Vagina (tissue), 2 donors: ENCODE measurements at regions not wholly inside any gene's neighbourhood (a gene's known extent, or its start where the extent isn't known, plus 50 kb on each side); places are given as distances from the start of the nearest gene placed in this dataset.

Experiments used
- POLR2A ChIP-seq, 2 donors: fragments of 450-650 bp; IDR thresholded peaks; one replicate each; pipeline ENCODE4 v1.6.1; 2017; ENCODE audit warnings: antibody characterized with exemption in 2 of 2, mild to moderate bottlenecking in 2 of 2, moderate library complexity in 2 of 2
- POLR2AphosphoS5 ChIP-seq, 2 donors: sonication (generic); formaldehyde crosslinking; IDR thresholded peaks; one replicate each; pipeline ENCODE4 v1.9.0; 2017; ENCODE audit warnings: antibody characterized with exemption in 2 of 2, mild to moderate bottlenecking in 2 of 2, low read depth in 1 of 2; ENCODE audit not compliant: insufficient read depth in 1 of 2
- TF ChIP-seq, protein P1 (sequence below), 3 experiments: fragments of 450-650 bp in 2 of 3; fragments of 200-600 bp in 1 of 3; sonication (generic) in 1 of 3; IDR thresholded peaks; one replicate each; pipeline ENCODE4 v1.5.1; 2017 to 2019; ENCODE audit warnings: antibody characterized with exemption in 3 of 3, mild to moderate bottlenecking in 2 of 3, moderate library complexity in 2 of 3

DNA sequence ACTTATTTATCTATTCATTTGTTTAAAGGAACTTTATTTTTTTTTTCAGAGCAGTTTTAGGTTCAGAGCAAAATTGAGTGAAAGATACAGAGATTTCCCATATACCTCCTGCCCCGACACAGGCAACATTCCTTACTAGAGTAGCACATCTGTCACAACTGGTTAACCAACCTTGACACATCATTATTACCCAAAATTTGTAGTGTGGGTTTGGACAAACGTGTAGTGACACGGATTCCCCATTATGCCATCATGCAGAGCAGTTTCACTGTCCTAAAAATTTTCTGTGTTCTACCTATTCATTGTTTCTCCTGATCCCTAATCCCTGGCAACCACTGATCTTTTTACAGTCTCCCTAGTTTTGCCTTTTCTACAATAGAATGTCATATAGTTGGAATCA lies 57.3 kb upstream of the LHFPL2 start:
- TF ChIP-seq, protein P1, sequence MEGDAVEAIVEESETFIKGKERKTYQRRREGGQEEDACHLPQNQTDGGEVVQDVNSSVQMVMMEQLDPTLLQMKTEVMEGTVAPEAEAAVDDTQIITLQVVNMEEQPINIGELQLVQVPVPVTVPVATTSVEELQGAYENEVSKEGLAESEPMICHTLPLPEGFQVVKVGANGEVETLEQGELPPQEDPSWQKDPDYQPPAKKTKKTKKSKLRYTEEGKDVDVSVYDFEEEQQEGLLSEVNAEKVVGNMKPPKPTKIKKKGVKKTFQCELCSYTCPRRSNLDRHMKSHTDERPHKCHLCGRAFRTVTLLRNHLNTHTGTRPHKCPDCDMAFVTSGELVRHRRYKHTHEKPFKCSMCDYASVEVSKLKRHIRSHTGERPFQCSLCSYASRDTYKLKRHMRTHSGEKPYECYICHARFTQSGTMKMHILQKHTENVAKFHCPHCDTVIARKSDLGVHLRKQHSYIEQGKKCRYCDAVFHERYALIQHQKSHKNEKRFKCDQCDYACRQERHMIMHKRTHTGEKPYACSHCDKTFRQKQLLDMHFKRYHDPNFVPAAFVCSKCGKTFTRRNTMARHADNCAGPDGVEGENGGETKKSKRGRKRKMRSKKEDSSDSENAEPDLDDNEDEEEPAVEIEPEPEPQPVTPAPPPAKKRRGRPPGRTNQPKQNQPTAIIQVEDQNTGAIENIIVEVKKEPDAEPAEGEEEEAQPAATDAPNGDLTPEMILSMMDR (IDR thresholded peaks at IDR 0.05), result no peak
- TF ChIP-seq POLR2AphosphoS5 (IDR thresholded peaks at IDR 0.05; ENCODE audit: insufficient read depth in 1 of 2, low read depth in 1 of 2), result no peak
- TF ChIP-seq POLR2A (IDR thresholded peaks at IDR 0.05), result no peak
